Stimulated activated effector memory CD8-positive, alpha-beta T cell treated with anti-CD3 and anti-CD28 coated beads, Interleukin-12 subunit alpha, Interleukin-12 subunit beta, amount 100 ng/mL, for 72 hours (primary cell): ENCODE measurements at regions not wholly inside any gene's neighbourhood (a gene's known extent, or its start where the extent isn't known, plus 50 kb on each side); places are given as distances from the start of the nearest gene placed in this dataset.
A peak's percentile ranks its signal among the peaks of the same experiment; 100 is the strongest.
"Not testable (repeated sequence)": the region's sequence is repeated elsewhere in the genome, so short reads cannot be mapped to it uniquely, and the experiment has no call there.

ENCODE experiments used
- ATAC-seq: fragments of 150-1000 bp; cut with Tn5 transposase; 2 replicates; pipeline ENCODE4 v1.10.0; 2021
- DNase-seq, 2 donors: peaks; one replicate each; pipeline ENCODE4 v3.0.0; 2021 to 2022; ENCODE audit warnings: low spot score in 2 of 2
- H3K27ac Mint-ChIP-seq: one replicate; pipeline ENCODE4 v1.8.0; 2022; ENCODE audit warnings: mild to moderate bottlenecking, mixed read lengths
- H3K36me3 Mint-ChIP-seq: one replicate; pipeline ENCODE4 v1.8.0; 2022; ENCODE audit warnings: mild to moderate bottlenecking, mixed read lengths
- H3K4me1 Mint-ChIP-seq: one replicate; pipeline ENCODE4 v1.8.0; 2022; ENCODE audit warnings: mixed read lengths
- H3K4me3 Mint-ChIP-seq: one replicate; pipeline ENCODE4 v1.8.0; 2022; ENCODE audit warnings: mild to moderate bottlenecking, mixed read lengths
- H3K9me3 Mint-ChIP-seq: one replicate; pipeline ENCODE4 v1.8.0; 2022; ENCODE audit warnings: mixed read lengths

DNA sequence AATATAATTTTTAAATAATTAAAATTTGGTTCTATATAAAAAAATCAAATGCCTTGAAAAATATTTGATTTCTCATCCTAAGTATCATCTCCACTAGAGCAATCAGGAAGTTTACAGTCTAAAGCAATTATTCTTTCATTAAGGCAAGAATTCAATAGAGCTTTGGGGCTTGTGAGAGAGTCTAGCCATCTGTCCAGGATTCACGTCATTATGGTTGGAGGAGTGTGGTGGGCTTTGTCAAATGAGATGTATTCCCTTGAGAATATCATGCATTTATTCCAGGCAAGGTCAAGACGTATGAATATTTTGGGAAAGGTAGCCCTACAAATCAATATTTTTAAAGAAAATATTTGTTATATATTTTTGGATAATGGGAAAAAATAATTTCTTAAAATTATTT lies 132.4 kb downstream of the ELOVL4 start:
- H3K36me3 Mint-ChIP-seq = no peaks in the 10 kb centered on the region
- no peak overlapping the region for H3K27ac Mint-ChIP-seq
- no peaks in the 10 kb centered on the region for H3K9me3 Mint-ChIP-seq

GRCh38 chr6:79813854-79814709 lies 133.3 kb downstream of the ELOVL4 start:
- Mint-ChIP-seq H3K36me3 (no peaks in the 10 kb centered on the region), H3K4me3 (no peak overlapping the region), H3K9me3 (no peaks in the 10 kb centered on the region), H3K4me1 (no peaks in the 10 kb centered on the region), H3K27ac (no peak overlapping the region)
- ATAC-seq (peak; percentile 68), DNase-seq (peak; percentile 57 to 79)

More for the DNA sequence above, 132.4 kb downstream of the ELOVL4 start:
- DNase-seq = no peak
- ATAC-seq = no peak
- Mint-ChIP-seq H3K4me3 (no peak overlapping the region), H3K4me1 (no peaks in the 10 kb centered on the region)

GRCh38 chr6:79813143-79813850 lies 134.1 kb downstream of the ELOVL4 start:
- Mint-ChIP-seq H3K4me3 (no peak overlapping the region), H3K4me1 (no peaks in the 10 kb centered on the region), H3K9me3 (no peaks in the 10 kb centered on the region), H3K27ac (no peak overlapping the region), H3K36me3 (no peaks in the 10 kb centered on the region)
- DNase-seq (no peak), ATAC-seq (no peak)

DNA sequence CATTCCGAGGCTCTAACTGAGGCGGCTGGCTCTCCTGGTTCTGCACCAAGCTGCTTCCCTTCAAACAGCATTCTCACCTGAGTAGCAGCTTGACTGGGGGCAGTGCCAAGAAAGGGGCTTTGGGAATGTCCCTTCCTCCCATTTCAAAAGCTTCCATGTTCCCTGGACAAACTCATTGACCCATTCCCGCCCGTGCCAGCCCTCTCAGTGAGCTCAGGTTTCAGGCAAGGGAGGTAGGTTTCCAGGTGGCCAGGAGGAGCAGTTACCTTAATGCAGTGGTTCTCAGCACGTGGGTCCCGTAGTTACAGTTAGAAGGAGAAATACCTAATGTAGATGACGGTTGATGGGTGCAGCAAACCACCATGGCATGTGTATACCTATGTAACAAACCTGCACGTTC lies 135.2 kb downstream of the ELOVL4 start:
- DNase-seq (no peak), ATAC-seq (no peak)
- no peaks in the 10 kb centered on the region for H3K9me3 Mint-ChIP-seq
- no peaks in the 10 kb centered on the region for H3K36me3 Mint-ChIP-seq
- H3K27ac Mint-ChIP-seq = no peak overlapping the region
- H3K4me3 Mint-ChIP-seq = no peak overlapping the region
- no peaks in the 10 kb centered on the region for H3K4me1 Mint-ChIP-seq

- no peak for DNase-seq
- H3K4me1 Mint-ChIP-seq = no peaks in the 10 kb centered on the region
- no peak overlapping the region for H3K27ac Mint-ChIP-seq
- ATAC-seq = no peak
- no peaks in the 10 kb centered on the region for H3K36me3 Mint-ChIP-seq
- no peak overlapping the region for H3K4me3 Mint-ChIP-seq
- H3K9me3 Mint-ChIP-seq = no peaks in the 10 kb centered on the region
Observed at GRCh38 chr6:79810871-79811270, 136.5 kb downstream of the ELOVL4 start.

- Mint-ChIP-seq H3K9me3 (no peaks in the 10 kb centered on the region), H3K4me3 (no peak overlapping the region)
Observed at GRCh38 chr6:79810185-79810705, 137.1 kb downstream of the ELOVL4 start.

GRCh38 chr6:79808921-79809320 lies 138.4 kb downstream of the ELOVL4 start:
- ATAC-seq (no peak), DNase-seq (no peak)
- Mint-ChIP-seq H3K9me3 (no peaks in the 10 kb centered on the region), H3K4me3 (no peak overlapping the region), H3K4me1 (peaks cover 6% of the 10 kb centered on the region), H3K27ac (no peak overlapping the region), H3K36me3 (no peaks in the 10 kb centered on the region)

More at GRCh38 chr6:79810185-79810705, 137.1 kb downstream of the ELOVL4 start:
- DNase-seq (no peak), ATAC-seq (no peak)
- Mint-ChIP-seq H3K27ac (no peak overlapping the region), H3K36me3 (no peaks in the 10 kb centered on the region), H3K4me1 (no peaks in the 10 kb centered on the region)

- H3K36me3 Mint-ChIP-seq, H3K4me3 Mint-ChIP-seq, H3K9me3 Mint-ChIP-seq, ATAC-seq, H3K27ac Mint-ChIP-seq, DNase-seq, H3K4me1 Mint-ChIP-seq: not testable (repeated sequence)
Observed at GRCh38 chr6:79806661-79807060, 140.7 kb downstream of the ELOVL4 start.

DNA sequence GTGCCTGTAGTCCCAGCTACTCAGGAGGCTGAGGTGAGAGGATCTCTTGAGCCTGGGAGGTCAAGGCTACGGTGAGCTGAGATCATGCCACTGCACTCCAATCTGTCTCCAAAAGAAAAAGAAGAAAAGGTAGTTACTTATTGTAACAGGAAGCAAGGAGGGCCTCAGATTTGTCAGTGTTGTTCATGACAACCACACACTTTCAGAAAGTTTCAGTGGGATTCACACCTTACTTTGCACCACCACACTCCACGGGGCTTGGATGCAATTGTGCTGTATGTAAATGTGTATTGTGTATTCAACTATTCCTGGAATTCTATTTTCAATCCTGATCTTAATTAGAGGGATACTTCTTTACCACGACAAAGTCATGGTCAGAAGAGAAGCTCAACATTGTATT lies 142.6 kb downstream of the ELOVL4 start:
- no peak overlapping the region for H3K27ac Mint-ChIP-seq
- no peak overlapping the region for H3K4me3 Mint-ChIP-seq
- peak; percentile 61 for ATAC-seq
- DNase-seq = no peak
- no peaks in the 10 kb centered on the region for H3K9me3 Mint-ChIP-seq
- H3K4me1 Mint-ChIP-seq = peaks cover 6% of the 10 kb centered on the region
- no peaks in the 10 kb centered on the region for H3K36me3 Mint-ChIP-seq

- no peak for ATAC-seq
- Mint-ChIP-seq H3K4me3 (no peak overlapping the region), H3K4me1 (peaks cover 6% of the 10 kb centered on the region), H3K36me3 (no peaks in the 10 kb centered on the region), H3K9me3 (no peaks in the 10 kb centered on the region), H3K27ac (no peak overlapping the region)
- DNase-seq = no peak
Observed at GRCh38 chr6:79803917-79804316, 143.4 kb downstream of the ELOVL4 start.

GRCh38 chr6:79802657-79803300 lies 144.6 kb downstream of the ELOVL4 start:
- DNase-seq (no peak), ATAC-seq (no peak)
- H3K27ac Mint-ChIP-seq = no peak overlapping the region
- H3K4me1 Mint-ChIP-seq = peaks cover 6% of the 10 kb centered on the region
- no peaks in the 10 kb centered on the region for H3K9me3 Mint-ChIP-seq
- H3K36me3 Mint-ChIP-seq = no peaks in the 10 kb centered on the region
- no peak overlapping the region for H3K4me3 Mint-ChIP-seq

GRCh38 chr6:79801362-79801761 lies 146.0 kb downstream of the ELOVL4 start:
- Mint-ChIP-seq H3K4me3 (no peak overlapping the region), H3K27ac (no peak overlapping the region), H3K36me3 (no peaks in the 10 kb centered on the region), H3K9me3 (no peaks in the 10 kb centered on the region), H3K4me1 (peaks cover 6% of the 10 kb centered on the region)
- DNase-seq (no peak), ATAC-seq (peak; percentile 66)

DNA sequence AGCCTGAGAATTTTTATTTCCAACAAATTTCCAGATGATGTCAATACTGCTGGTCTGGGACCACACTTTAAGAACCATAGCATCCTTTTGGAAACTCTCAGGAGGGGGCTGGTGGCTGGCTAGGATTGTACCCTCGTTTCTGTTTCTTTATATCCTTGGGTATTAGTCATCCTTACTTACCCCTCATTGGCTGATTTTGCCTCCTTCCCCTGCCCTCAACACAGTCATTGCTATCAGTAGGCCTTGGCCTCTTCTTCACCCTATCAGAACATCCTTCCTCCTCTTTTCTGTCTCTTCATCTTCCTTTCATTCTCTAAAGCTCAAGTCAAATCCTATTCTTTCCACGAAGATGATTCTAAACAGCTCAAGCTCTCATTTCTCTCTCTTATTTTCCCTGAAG lies 148.5 kb downstream of the ELOVL4 start:
- DNase-seq (no peak), ATAC-seq (peak; percentile 55)
- Mint-ChIP-seq H3K27ac (no peak overlapping the region), H3K4me1 (no peaks in the 10 kb centered on the region), H3K4me3 (no peak overlapping the region), H3K36me3 (no peaks in the 10 kb centered on the region), H3K9me3 (no peaks in the 10 kb centered on the region)

DNA sequence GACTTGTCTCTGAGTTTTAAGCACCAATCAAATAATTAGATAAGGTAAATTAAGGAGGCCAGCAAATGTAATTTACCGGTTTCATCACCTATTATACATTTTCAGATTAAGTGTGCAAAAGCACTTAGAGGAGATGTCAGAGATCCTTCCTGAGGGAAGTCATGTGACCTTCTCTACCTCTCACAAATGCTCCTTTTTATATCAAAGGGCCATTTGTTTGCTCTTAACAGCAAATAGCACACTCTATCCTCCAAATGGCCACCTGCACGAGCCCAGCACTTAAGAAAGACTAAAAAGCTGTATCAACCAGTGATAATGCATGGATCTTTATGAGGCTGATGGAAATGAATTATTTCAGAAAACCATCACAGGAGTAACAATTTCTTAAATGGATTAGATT lies 149.4 kb downstream of the ELOVL4 start:
- no peak for ATAC-seq
- H3K4me1 Mint-ChIP-seq = no peaks in the 10 kb centered on the region
- DNase-seq = no peak
- no peak overlapping the region for H3K4me3 Mint-ChIP-seq
- H3K9me3 Mint-ChIP-seq = no peaks in the 10 kb centered on the region
- no peak overlapping the region for H3K27ac Mint-ChIP-seq
- H3K36me3 Mint-ChIP-seq = no peaks in the 10 kb centered on the region

GRCh38 chr6:79797163-79797764 lies 150.1 kb downstream of the ELOVL4 start:
- H3K9me3 Mint-ChIP-seq = no peaks in the 10 kb centered on the region
- no peaks in the 10 kb centered on the region for H3K36me3 Mint-ChIP-seq

More at GRCh38 chr6:79797163-79797764, 150.1 kb downstream of the ELOVL4 start:
- Mint-ChIP-seq H3K27ac (no peak overlapping the region), H3K4me1 (no peaks in the 10 kb centered on the region), H3K4me3 (no peak overlapping the region)
- ATAC-seq (no peak), DNase-seq (no peak)
